Loucy (cell line): ENCODE measurements at regions not wholly inside any gene's neighbourhood (a gene's known extent, or its start where the extent isn't known, plus 50 kb on each side); places are given as distances from the start of the nearest gene placed in this dataset.

ENCODE experiments used
- H2AFZ ChIP-seq: fragments of 200-600 bp; sonication (generic); 2 replicates; pipeline ENCODE4 v1.6.0; 2016; ENCODE audit warnings: antibody characterized with exemption, mild to moderate bottlenecking, low read length, moderate library complexity
- H3F3A ChIP-seq: fragments of 200-600 bp; 2 replicates; pipeline ENCODE4 v1.6.0; 2016; ENCODE audit warnings: antibody characterized with exemption, low read depth, mild to moderate bottlenecking
- H3K27me3 ChIP-seq: fragments of 200-600 bp; sonication (generic); 2 replicates; pipeline ENCODE4 v1.6.1; 2014; ENCODE audit warnings: low read length, mild to moderate bottlenecking; ENCODE audit not compliant: insufficient read depth, poor library complexity, severe bottlenecking
- H3K36me3 ChIP-seq: fragments of 200-600 bp; sonication (generic); 2 replicates; pipeline ENCODE4 v1.6.1; 2016; ENCODE audit warnings: low read length; ENCODE audit not compliant: insufficient read depth
- H3K4me1 ChIP-seq: fragments of 200-600 bp; sonication (generic); 2 replicates; pipeline ENCODE4 v1.5.1; 2014; ENCODE audit warnings: low read length, mild to moderate bottlenecking; ENCODE audit not compliant: insufficient read depth, poor library complexity, severe bottlenecking
- H3K4me2 ChIP-seq: fragments of 200-600 bp; sonication (generic); 2 replicates; pipeline ENCODE4 v1.6.0; 2014; ENCODE audit warnings: antibody characterized with exemption, low read length, low read depth, mild to moderate bottlenecking; ENCODE audit not compliant: poor library complexity, severe bottlenecking
- H3K4me3 ChIP-seq: fragments of 200-600 bp; sonication (generic); 2 replicates; pipeline ENCODE4 v1.5.1; 2014; ENCODE audit warnings: low read length, mild to moderate bottlenecking, mixed read lengths; ENCODE audit not compliant: poor library complexity, severe bottlenecking
- H3K79me2 ChIP-seq: fragments of 200-600 bp; sonication (generic); 2 replicates; pipeline ENCODE4 v1.6.1; 2014; ENCODE audit warnings: low read length; ENCODE audit not compliant: insufficient read depth
- H3K9ac ChIP-seq: fragments of 200-600 bp; sonication (generic); 2 replicates; pipeline ENCODE4 v1.6.0; 2014; ENCODE audit warnings: mild to moderate bottlenecking, low read depth, low read length, moderate library complexity; ENCODE audit not compliant: poor library complexity, severe bottlenecking
- H3K9me2 ChIP-seq: fragments of 200-600 bp; sonication (generic); replicated peaks from 2 replicates; pipeline ENCODE4 v1.6.1; 2016; ENCODE audit warnings: low read depth, low read length, mixed read lengths
- H3K9me3 ChIP-seq: fragments of 200-600 bp; sonication (generic); 2 replicates; pipeline ENCODE4 v1.6.1; 2014; ENCODE audit warnings: mild to moderate bottlenecking, antibody characterized with exemption, low read length, low read depth; ENCODE audit not compliant: insufficient read depth
- H4K20me1 ChIP-seq: fragments of 200-600 bp; sonication (generic); 2 replicates; pipeline ENCODE4 v1.6.0; 2014; ENCODE audit warnings: antibody characterized with exemption, low read length, mild to moderate bottlenecking; ENCODE audit not compliant: insufficient read depth, poor library complexity, severe bottlenecking
- EZH2phosphoT487 ChIP-seq: fragments of 200-600 bp; IDR thresholded peaks from 2 replicates; pipeline ENCODE4 v1.6.1; 2018; ENCODE audit warnings: antibody characterized with exemption, mild to moderate bottlenecking, moderate library complexity, borderline replicate concordance
- TF ChIP-seq, protein P1 (sequence below): fragments of 200-600 bp; sonication (generic); conservative IDR thresholded peaks from 2 replicates; pipeline ENCODE4 v1.5.1; 2014; ENCODE audit warnings: mild to moderate bottlenecking, antibody characterized with exemption, low read length

DNA sequence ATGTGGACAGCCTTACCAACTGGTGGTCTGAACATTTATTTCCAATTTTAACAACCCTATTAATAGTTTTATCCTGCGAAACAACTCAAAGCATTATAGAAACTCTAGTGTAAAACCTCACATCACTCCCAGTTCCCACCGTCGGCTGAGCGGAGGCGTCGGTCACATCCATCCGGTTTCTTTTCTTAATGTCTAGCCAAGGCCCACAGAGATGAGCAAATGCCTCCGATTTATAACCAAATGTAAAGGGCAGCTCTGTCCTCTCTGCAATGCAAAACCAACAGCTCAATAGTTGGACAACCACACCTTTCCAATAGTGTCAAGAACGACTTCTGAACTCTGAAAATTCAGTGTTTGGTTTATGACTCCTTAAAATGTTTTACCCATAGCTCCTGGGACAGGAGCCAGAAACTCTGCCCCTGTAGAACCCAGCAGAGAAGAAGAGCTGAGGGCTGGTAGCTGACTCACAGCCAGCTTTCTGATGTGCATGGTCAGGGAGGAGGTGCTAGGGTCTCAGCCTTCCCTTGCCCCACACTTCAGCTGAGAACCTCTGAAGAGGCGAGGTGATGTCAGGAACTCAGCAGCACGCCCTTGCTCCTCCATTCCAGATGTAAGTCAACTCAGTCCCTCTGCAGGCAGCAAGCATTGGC, 90.2 kb upstream of the UQCRFS1 start:
- Histone ChIP-seq H3F3A (no peaks in the 10 kb centered on the region), H3K79me2 (no peaks in the 10 kb centered on the region), H3K4me1 (no peaks in the 10 kb centered on the region), H3K9me2 (no peaks in the 10 kb centered on the region), H3K4me2 (no peak overlapping the region), H3K9me3 (peaks cover 14% of the 10 kb centered on the region; the same call in 1 of the 2 replicates), H3K9ac (no peak overlapping the region), H3K4me3 (no peak overlapping the region), H3K27me3 (no peaks in the 10 kb centered on the region), H3K36me3 (no peaks in the 10 kb centered on the region), H2AFZ (no peak overlapping the region), H4K20me1 (no peaks in the 10 kb centered on the region)
- TF ChIP-seq, protein P1, sequence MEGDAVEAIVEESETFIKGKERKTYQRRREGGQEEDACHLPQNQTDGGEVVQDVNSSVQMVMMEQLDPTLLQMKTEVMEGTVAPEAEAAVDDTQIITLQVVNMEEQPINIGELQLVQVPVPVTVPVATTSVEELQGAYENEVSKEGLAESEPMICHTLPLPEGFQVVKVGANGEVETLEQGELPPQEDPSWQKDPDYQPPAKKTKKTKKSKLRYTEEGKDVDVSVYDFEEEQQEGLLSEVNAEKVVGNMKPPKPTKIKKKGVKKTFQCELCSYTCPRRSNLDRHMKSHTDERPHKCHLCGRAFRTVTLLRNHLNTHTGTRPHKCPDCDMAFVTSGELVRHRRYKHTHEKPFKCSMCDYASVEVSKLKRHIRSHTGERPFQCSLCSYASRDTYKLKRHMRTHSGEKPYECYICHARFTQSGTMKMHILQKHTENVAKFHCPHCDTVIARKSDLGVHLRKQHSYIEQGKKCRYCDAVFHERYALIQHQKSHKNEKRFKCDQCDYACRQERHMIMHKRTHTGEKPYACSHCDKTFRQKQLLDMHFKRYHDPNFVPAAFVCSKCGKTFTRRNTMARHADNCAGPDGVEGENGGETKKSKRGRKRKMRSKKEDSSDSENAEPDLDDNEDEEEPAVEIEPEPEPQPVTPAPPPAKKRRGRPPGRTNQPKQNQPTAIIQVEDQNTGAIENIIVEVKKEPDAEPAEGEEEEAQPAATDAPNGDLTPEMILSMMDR, result no peak
- TF ChIP-seq EZH2phosphoT487, result no peak

- no peaks in the 10 kb centered on the region for H3K27me3 ChIP-seq
- peaks cover 14% of the 10 kb centered on the region; the same call in 1 of the 2 replicates for H3K9me3 ChIP-seq
- no peak overlapping the region for H3K4me3 ChIP-seq
- H3K79me2 ChIP-seq, result no peaks in the 10 kb centered on the region
- no peaks in the 10 kb centered on the region for H3K9me2 ChIP-seq
- H3K4me2 ChIP-seq, result no peak overlapping the region
- no peak for TF ChIP-seq EZH2phosphoT487
- TF ChIP-seq, protein P1, result no peak
- H4K20me1 ChIP-seq, result no peaks in the 10 kb centered on the region
- no peaks in the 10 kb centered on the region for H3K4me1 ChIP-seq
- H2AFZ ChIP-seq, result no peak overlapping the region
- no peak overlapping the region for H3K9ac ChIP-seq
- no peaks in the 10 kb centered on the region for H3F3A ChIP-seq
- no peaks in the 10 kb centered on the region for H3K36me3 ChIP-seq
These were observed 90.8 kb upstream of the UQCRFS1 start for GRCh38 chr19:29303719-29304090.

GRCh38 chr19:29305268-29305667, 92.3 kb upstream of the UQCRFS1 start:
- no peaks in the 10 kb centered on the region for H3K27me3 ChIP-seq
- H3K9ac ChIP-seq, result no peak overlapping the region
- no peak overlapping the region for H3K4me2 ChIP-seq
- H3K36me3 ChIP-seq, result no peaks in the 10 kb centered on the region
- peaks cover 12% of the 10 kb centered on the region; the same call in 1 of the 2 replicates for H3K9me3 ChIP-seq
- H4K20me1 ChIP-seq, result no peaks in the 10 kb centered on the region
- H3K9me2 ChIP-seq, result no peaks in the 10 kb centered on the region
- H2AFZ ChIP-seq, result no peak overlapping the region
- H3K4me1 ChIP-seq, result no peaks in the 10 kb centered on the region
- H3K4me3 ChIP-seq, result no peak overlapping the region
- no peak for TF ChIP-seq EZH2phosphoT487
- TF ChIP-seq, protein P1, result no peak
- no peaks in the 10 kb centered on the region for H3F3A ChIP-seq
- no peaks in the 10 kb centered on the region for H3K79me2 ChIP-seq
